Endothelial cell of umbilical vein (primary cell): ENCODE measurements at regions not wholly inside any gene's neighbourhood (a gene's known extent, or its start where the extent isn't known, plus 50 kb on each side); places are given as distances from the start of the nearest gene placed in this dataset.

Experiments used
- BruUV-seq: library from RNA; stranded (reverse); fragments of 400-500 nt; replicated peaks from 2 replicates; lab custom pipeline; 2021; lab: Mats Ljungman, UMichigan
- CTCF ChIA-PET: fragments of 300-600, 350-600 bp; sonication (Branson Sonifier 250); formaldehyde crosslinking; loops from one replicate; lab custom pipeline; 2021; ENCODE audit warnings: antibody characterized with exemption, inconsistent platforms; lab: Charles Lee
- POLR2A ChIA-PET: fragments of 300-600, 350-600 bp; sonication (Branson Sonifier 250); formaldehyde crosslinking; loops from one replicate; lab custom pipeline; 2021; ENCODE audit warnings: antibody characterized with exemption, inconsistent platforms; lab: Charles Lee
- DNase-seq: peaks from one replicate; pipeline ENCODE4 v3.0.0-alpha.2; 2011; ENCODE audit warnings: low read depth, low spot score
- FAIRE-seq: peaks from 2 replicates; lab custom pipeline; 2011; peaks lifted over from hg19 to GRCh38; lab: Jason Lieb, UNC
- H2AFZ ChIP-seq: 2 replicates; pipeline ENCODE4 v1.6.0; 2012; ENCODE audit warnings: low read depth, low read length, control low read depth, inconsistent platforms
- H3K27ac ChIP-seq: 2 replicates; pipeline ENCODE4 v1.5.1; 2011; ENCODE audit warnings: low read depth, mild to moderate bottlenecking, control low read depth, low read length, moderate library complexity; ENCODE audit not compliant: insufficient read depth
- H3K27me3 ChIP-seq, 2 experiments: 2 replicates each; pipeline versions ENCODE4 v1.6.0 to v1.6.1; 2011; ENCODE audit warnings: low read length in 2 of 2, mixed read lengths in 1 of 2; ENCODE audit not compliant: control insufficient read depth in 2 of 2, insufficient read depth in 2 of 2
- H3K36me3 ChIP-seq, 2 experiments: 2 replicates in 1 of 2; 3 replicates in 1 of 2; pipeline ENCODE4 v1.5.1; 2011; ENCODE audit warnings: low read length in 2 of 2, mild to moderate bottlenecking in 1 of 2, moderate library complexity in 1 of 2; ENCODE audit not compliant: control insufficient read depth in 2 of 2, insufficient read depth in 2 of 2; ENCODE audit errors: extremely low read depth in 1 of 2
- H3K4me1 ChIP-seq: 3 replicates; pipeline ENCODE4 v1.5.1; 2011; ENCODE audit warnings: mild to moderate bottlenecking, low read length; ENCODE audit not compliant: control insufficient read depth, insufficient read depth; ENCODE audit errors: extremely low read depth
- H3K4me2 ChIP-seq: 2 replicates; pipeline ENCODE4 v1.6.1; 2011; ENCODE audit warnings: low read length, control low read depth, mixed read lengths; ENCODE audit not compliant: insufficient read depth
- H3K4me3 ChIP-seq, 3 experiments: fragments of 200-600 bp in 1 of 3; sonication (generic), shearing (Covaris generic) in 1 of 3; replicated peaks in 1 of 3; 2 replicates each; pipeline ENCODE4 v1.5.1; 2011 to 2016; ENCODE audit warnings: control low read depth in 3 of 3, low read length in 3 of 3, mild to moderate bottlenecking in 2 of 3, inconsistent platforms in 1 of 3, low read depth in 1 of 3, moderate library complexity in 1 of 3; ENCODE audit not compliant: insufficient read depth in 1 of 3
- H3K79me2 ChIP-seq: 2 replicates; pipeline ENCODE4 v1.6.0; 2012; ENCODE audit warnings: low read length, inconsistent platforms; ENCODE audit not compliant: control insufficient read depth, insufficient read depth
- H3K9ac ChIP-seq: replicated peaks from 2 replicates; pipeline ENCODE3; 2011; ENCODE audit warnings: low read length, control low read depth; ENCODE audit not compliant: insufficient read depth; ENCODE audit errors: extremely low read depth
- H3K9me1 ChIP-seq: replicated peaks from 3 replicates; pipeline ENCODE4 v1.6.0; 2011; ENCODE audit warnings: mild to moderate bottlenecking, low read length; ENCODE audit not compliant: control insufficient read depth, insufficient read depth; ENCODE audit errors: extremely low read depth
- H3K9me3 ChIP-seq: replicated peaks from 2 replicates; pipeline ENCODE4 v1.5.1; 2012; ENCODE audit warnings: low read length, inconsistent platforms; ENCODE audit not compliant: control insufficient read depth, insufficient read depth
- H4K20me1 ChIP-seq: replicated peaks from 2 replicates; pipeline ENCODE3; 2011; ENCODE audit warnings: mild to moderate bottlenecking, low read length; ENCODE audit not compliant: control insufficient read depth, insufficient read depth; ENCODE audit errors: extremely low read depth
- EZH2 ChIP-seq: IDR thresholded peaks from 2 replicates; pipeline ENCODE4 v1.6.1; 2012; ENCODE audit warnings: borderline replicate concordance, low read depth, mild to moderate bottlenecking, moderate library complexity, low read length, inconsistent platforms; ENCODE audit not compliant: severe bottlenecking
- FOS ChIP-seq: IDR thresholded peaks from 2 replicates; pipeline ENCODE4 v1.6.1; 2011; ENCODE audit warnings: mild to moderate bottlenecking, low read length, moderate library complexity, borderline replicate concordance; ENCODE audit not compliant: insufficient read depth
- GATA2 ChIP-seq: IDR thresholded peaks from 2 replicates; pipeline ENCODE4 v1.7.0; 2011; ENCODE audit warnings: low read depth, mild to moderate bottlenecking, moderate library complexity, mixed read lengths, low read length; ENCODE audit not compliant: insufficient read length, insufficient read depth
- JUN ChIP-seq: IDR thresholded peaks from 2 replicates; pipeline ENCODE4 v1.6.1; 2011; ENCODE audit warnings: borderline replicate concordance, low read depth; ENCODE audit not compliant: insufficient read length, insufficient read depth
- MAX ChIP-seq: IDR thresholded peaks from 2 replicates; pipeline ENCODE4 v1.6.1; 2011; ENCODE audit not compliant: insufficient read depth, insufficient read length
- MYC ChIP-seq: IDR thresholded peaks from one replicate; pipeline ENCODE4 v1.6.1; 2011; ENCODE audit warnings: mild to moderate bottlenecking, low read depth, low read length
- POLR2A ChIP-seq: IDR thresholded peaks from 2 replicates; pipeline ENCODE4 v1.6.1; 2012; ENCODE audit warnings: low read depth, mild to moderate bottlenecking, control low read depth, low read length
- POLR2AphosphoS5 ChIP-seq: IDR thresholded peaks from 2 replicates; pipeline ENCODE4 v1.6.1; 2012; ENCODE audit warnings: low read depth, mild to moderate bottlenecking, control low read depth, low read length, moderate library complexity; ENCODE audit not compliant: insufficient read depth
- dilution Hi-C: fragments of 300-500 bp; cut with MboI; formaldehyde crosslinking; loops from one replicate; pipeline ENCODE4 v1.15.0; 2019; ENCODE audit warnings: low sequenced_read_pairs; ENCODE audit not compliant: extremely low pct_ligation_motif_present
- intact Hi-C: fragments of 100-400 bp; cut with micrococcal nuclease; formaldehyde crosslinking; loops from one replicate; pipeline ENCODE4 v1.10.0; 2022
- TF ChIP-seq, protein P1 (sequence below), 2 donors: IDR thresholded peaks; 1 replicate in 1 of 2; 2 replicates in 1 of 2; pipeline ENCODE4 v1.5.1; 2011; ENCODE audit warnings: low read length in 2 of 2, mild to moderate bottlenecking in 2 of 2, moderate library complexity in 2 of 2, control low read depth in 1 of 2, inconsistent platforms in 1 of 2, low read depth in 1 of 2; ENCODE audit not compliant: insufficient read depth in 1 of 2; ENCODE audit errors: extremely low read depth in 1 of 2

GRCh38 chr5:173830421-173830820 lies 57.7 kb upstream of the CPEB4 start:
- H3K27me3 ChIP-seq: no peaks in the 10 kb centered on the region
- ChIA-PET CTCF (no interaction called here), POLR2A (no interaction called here)
- no peaks in the 10 kb centered on the region for H3K79me2 ChIP-seq
- H4K20me1 ChIP-seq: no peaks in the 10 kb centered on the region
- DNase-seq (no peak), FAIRE-seq (no peak)
- TF ChIP-seq POLR2A: no peak
- intact Hi-C loops (no loop called here), dilution Hi-C loops (no loop called here)
- H2AFZ ChIP-seq: no peak overlapping the region
- H3K4me3 ChIP-seq: no peak overlapping the region
- BruUV-seq: no TSS peak
- no peaks in the 10 kb centered on the region for H3K9me1 ChIP-seq
- no peaks in the 10 kb centered on the region for H3K9me3 ChIP-seq
- no peak overlapping the region for H3K4me2 ChIP-seq
- H3K36me3 ChIP-seq: no peaks in the 10 kb centered on the region
- H3K9ac ChIP-seq: no peak overlapping the region
- no peak overlapping the region for H3K27ac ChIP-seq
- no peaks in the 10 kb centered on the region for H3K4me1 ChIP-seq

- BruUV-seq: no TSS peak
- H3K9ac ChIP-seq: no peak overlapping the region
- no peaks in the 10 kb centered on the region for H3K9me1 ChIP-seq
- no peaks in the 10 kb centered on the region for H3K36me3 ChIP-seq
- no peak overlapping the region for H3K4me2 ChIP-seq
- H2AFZ ChIP-seq: no peak overlapping the region
- no peak overlapping the region for H3K27ac ChIP-seq
- H3K4me3 ChIP-seq: no peak overlapping the region
- no peaks in the 10 kb centered on the region for H3K4me1 ChIP-seq
- H3K27me3 ChIP-seq: no peaks in the 10 kb centered on the region
- H3K79me2 ChIP-seq: no peaks in the 10 kb centered on the region
- FAIRE-seq (no peak), DNase-seq (no peak)
- H4K20me1 ChIP-seq: no peaks in the 10 kb centered on the region
- dilution Hi-C loops (no loop called here), intact Hi-C loops (no loop called here)
- ChIA-PET CTCF (interaction anchor here (0.8 kb wide), 1 partner anchor 24 kb away, joined by 3 read pairs; no protein-coding TSS in a partner anchor), POLR2A (no interaction called here)
- H3K9me3 ChIP-seq: no peaks in the 10 kb centered on the region
- no peak for TF ChIP-seq MAX
- TF ChIP-seq EZH2: no peak
- TF ChIP-seq, protein P1, sequence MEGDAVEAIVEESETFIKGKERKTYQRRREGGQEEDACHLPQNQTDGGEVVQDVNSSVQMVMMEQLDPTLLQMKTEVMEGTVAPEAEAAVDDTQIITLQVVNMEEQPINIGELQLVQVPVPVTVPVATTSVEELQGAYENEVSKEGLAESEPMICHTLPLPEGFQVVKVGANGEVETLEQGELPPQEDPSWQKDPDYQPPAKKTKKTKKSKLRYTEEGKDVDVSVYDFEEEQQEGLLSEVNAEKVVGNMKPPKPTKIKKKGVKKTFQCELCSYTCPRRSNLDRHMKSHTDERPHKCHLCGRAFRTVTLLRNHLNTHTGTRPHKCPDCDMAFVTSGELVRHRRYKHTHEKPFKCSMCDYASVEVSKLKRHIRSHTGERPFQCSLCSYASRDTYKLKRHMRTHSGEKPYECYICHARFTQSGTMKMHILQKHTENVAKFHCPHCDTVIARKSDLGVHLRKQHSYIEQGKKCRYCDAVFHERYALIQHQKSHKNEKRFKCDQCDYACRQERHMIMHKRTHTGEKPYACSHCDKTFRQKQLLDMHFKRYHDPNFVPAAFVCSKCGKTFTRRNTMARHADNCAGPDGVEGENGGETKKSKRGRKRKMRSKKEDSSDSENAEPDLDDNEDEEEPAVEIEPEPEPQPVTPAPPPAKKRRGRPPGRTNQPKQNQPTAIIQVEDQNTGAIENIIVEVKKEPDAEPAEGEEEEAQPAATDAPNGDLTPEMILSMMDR (IDR thresholded peaks at IDR 0.05; ENCODE audit: extremely low read depth in 1 of 2, insufficient read depth in 1 of 2, low read depth in 1 of 2, low read length in 2 of 2): no peak
- no peak for TF ChIP-seq FOS
- TF ChIP-seq MYC: no peak
- no peak for TF ChIP-seq POLR2AphosphoS5
- TF ChIP-seq GATA2: no peak
- no peak for TF ChIP-seq JUN
- no peak for TF ChIP-seq POLR2A
Measured at GRCh38 chr5:173831196-173831914, 56.8 kb upstream of the CPEB4 start.
